HFF-Myc (cell line): ENCODE measurements at regions not wholly inside any gene's neighbourhood (a gene's known extent, or its start where the extent isn't known, plus 50 kb on each side); places are given as distances from the start of the nearest gene placed in this dataset.
"Not testable (repeated sequence)": the region's sequence is repeated elsewhere in the genome, so short reads cannot be mapped to it uniquely, and the experiment has no call there.

Source experiments
- DNase-seq: peaks from one replicate; pipeline ENCODE4 v3.0.0-alpha.2; 2011; ENCODE audit warnings: low read depth; ENCODE audit errors: extremely low read depth
- H3K4me3 ChIP-seq: replicated peaks from 2 replicates; pipeline ENCODE4 v1.5.1; 2011; ENCODE audit warnings: low read depth, mild to moderate bottlenecking, control low read depth, low read length
- TF ChIP-seq, protein P1 (sequence below): IDR thresholded peaks from 2 replicates; pipeline ENCODE4 v1.5.1; 2012; ENCODE audit warnings: mild to moderate bottlenecking, low read depth, low read length, control low read depth; ENCODE audit errors: missing control alignments

DNA sequence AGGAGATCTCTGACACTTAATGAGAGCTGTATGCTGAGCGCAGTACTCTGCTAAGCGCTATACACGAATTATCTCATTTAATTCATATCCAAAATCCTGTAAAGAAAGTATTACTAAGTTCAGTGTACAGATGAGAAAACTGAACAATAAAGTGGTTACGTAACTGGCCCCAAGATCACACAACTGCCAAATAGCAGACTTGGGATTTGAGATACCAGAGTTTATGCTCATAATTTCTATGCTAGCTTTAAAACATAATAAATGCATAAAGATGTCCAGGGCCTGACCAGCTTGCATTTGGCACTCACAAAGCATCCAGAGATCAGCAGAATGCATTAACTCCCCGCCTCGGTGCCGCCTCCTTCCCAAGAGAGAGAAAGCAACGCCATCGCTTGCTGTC lies 83.2 kb upstream of the PWP1 start:
- TF ChIP-seq, protein P1, sequence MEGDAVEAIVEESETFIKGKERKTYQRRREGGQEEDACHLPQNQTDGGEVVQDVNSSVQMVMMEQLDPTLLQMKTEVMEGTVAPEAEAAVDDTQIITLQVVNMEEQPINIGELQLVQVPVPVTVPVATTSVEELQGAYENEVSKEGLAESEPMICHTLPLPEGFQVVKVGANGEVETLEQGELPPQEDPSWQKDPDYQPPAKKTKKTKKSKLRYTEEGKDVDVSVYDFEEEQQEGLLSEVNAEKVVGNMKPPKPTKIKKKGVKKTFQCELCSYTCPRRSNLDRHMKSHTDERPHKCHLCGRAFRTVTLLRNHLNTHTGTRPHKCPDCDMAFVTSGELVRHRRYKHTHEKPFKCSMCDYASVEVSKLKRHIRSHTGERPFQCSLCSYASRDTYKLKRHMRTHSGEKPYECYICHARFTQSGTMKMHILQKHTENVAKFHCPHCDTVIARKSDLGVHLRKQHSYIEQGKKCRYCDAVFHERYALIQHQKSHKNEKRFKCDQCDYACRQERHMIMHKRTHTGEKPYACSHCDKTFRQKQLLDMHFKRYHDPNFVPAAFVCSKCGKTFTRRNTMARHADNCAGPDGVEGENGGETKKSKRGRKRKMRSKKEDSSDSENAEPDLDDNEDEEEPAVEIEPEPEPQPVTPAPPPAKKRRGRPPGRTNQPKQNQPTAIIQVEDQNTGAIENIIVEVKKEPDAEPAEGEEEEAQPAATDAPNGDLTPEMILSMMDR: no peak
- no peak for DNase-seq
- H3K4me3 ChIP-seq: no peak overlapping the region

GRCh38 chr12:107605293-107605692 lies 80.3 kb upstream of the PWP1 start:
- no peak for DNase-seq
- TF ChIP-seq, protein P1: no peak

DNA sequence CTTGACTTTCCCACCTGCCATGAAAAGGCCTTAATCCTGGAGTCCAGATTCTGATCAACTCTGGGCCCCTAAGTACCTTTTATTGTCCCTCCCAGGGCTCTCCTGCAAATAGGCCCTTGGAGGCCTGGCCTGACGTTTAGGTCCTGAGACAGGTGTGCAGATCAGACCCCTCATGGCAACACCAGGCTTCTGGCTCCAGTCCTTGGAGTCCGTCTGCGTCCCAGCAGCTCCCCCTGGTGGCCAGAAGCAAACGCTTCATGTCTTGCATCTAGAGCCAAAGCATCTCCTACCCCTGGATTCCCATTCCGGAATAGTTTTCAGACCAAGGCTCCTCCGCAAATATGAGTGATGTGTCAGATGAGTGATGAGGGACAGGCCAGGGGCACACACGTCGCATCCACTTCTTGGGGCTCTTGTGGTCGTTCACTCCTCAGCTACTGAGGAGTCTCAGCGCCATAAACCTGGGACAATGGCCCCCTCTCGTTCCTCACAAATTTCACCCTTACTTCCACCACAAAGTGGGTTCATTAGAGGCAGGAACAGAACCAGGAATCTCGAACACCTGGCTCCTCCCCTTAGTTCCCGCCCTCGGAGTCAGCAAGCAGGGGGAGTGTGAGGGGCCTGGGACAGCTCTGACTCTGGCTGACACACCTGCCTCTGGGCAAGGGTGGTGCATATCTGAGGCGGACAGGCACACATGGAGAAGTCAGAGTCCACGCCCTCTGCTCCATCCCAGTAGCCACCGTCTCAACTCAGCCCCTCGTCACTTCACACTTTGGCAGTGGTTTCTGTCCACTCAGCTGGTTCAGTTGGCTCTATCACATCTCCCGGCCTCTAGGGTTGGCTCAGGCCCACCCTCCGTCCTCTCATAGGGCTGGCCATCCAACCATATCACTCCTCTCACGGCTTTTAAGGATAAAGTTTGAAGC lies 77.9 kb upstream of the PWP1 start:
- peak; percentile 30 for DNase-seq
- TF ChIP-seq, protein P1: peak; percentile 98
- no peak overlapping the region for H3K4me3 ChIP-seq

More at GRCh38 chr12:107605293-107605692, 80.3 kb upstream of the PWP1 start:
- no peak overlapping the region for H3K4me3 ChIP-seq

GRCh38 chr12:107608779-107609178 lies 76.8 kb upstream of the PWP1 start:
- not testable (repeated sequence) for H3K4me3 ChIP-seq, DNase-seq

- DNase-seq: no peak
- TF ChIP-seq, protein P1: peak; percentile 81
- H3K4me3 ChIP-seq: no peak overlapping the region
Measured at GRCh38 chr12:107610021-107610859, 75.4 kb upstream of the PWP1 start.

- H3K4me3 ChIP-seq: no peak overlapping the region
- DNase-seq: no peak
- TF ChIP-seq, protein P1: no peak
Measured at GRCh38 chr12:107612508-107612907, 73.1 kb upstream of the PWP1 start.

GRCh38 chr12:107616941-107617340 lies 68.7 kb upstream of the PWP1 start:
- H3K4me3 ChIP-seq: no peak overlapping the region
- TF ChIP-seq, protein P1: no peak
- no peak for DNase-seq
